HG03378 (cell line): ENCODE measurements at regions not wholly inside any gene's neighbourhood (a gene's known extent, or its start where the extent isn't known, plus 50 kb on each side); places are given as distances from the start of the nearest gene placed in this dataset.

Experiments
- ATAC-seq: cut with Tn5 transposase; IDR thresholded peaks from one replicate; pipeline ENCODE4 v1.9.1; 2021; ENCODE audit warnings: mild to moderate bottlenecking, moderate library complexity; ENCODE audit not compliant: unreplicated experiment

DNA sequence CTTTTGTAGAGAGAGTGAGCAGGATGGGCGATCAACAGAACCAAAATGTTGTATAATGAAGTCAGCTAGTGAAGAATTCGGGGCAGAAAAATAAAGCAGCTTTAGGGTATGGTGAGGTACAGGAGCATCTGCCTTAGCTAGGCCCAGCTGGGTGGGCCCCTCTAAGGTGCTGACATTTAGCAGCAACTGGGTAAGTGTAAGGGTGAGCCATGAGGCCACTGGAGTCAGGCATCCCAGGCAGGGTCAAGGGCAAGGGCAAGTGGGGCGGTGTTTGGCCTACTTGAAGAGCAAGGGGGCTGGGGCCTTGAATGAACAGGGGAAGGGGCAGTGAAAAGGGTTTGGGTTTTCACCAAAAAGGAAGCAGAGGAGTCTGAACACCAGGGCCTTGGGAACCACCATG, 583.6 kb downstream of the BCL11B start:
- no peak for ATAC-seq

DNA sequence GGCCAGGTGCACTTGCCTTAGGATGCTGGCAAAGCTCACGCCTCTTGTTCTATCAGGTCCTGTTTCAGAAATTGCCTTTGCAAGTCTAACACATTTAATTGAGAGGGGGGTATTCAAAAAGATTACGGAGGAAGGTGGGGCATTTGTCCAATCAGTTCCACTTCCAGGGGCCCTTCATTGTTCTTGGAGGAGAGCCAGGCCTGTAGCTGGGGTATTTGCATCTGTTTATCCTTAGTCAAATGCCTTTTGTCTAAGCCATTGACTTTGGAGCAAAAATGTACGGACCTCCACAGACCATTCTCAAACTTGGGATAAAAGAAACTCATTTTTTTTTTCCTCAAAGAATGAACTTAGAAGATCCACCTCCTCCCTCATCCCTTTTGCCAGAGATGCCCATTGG, 582.0 kb downstream of the BCL11B start:
- no peak for ATAC-seq

DNA sequence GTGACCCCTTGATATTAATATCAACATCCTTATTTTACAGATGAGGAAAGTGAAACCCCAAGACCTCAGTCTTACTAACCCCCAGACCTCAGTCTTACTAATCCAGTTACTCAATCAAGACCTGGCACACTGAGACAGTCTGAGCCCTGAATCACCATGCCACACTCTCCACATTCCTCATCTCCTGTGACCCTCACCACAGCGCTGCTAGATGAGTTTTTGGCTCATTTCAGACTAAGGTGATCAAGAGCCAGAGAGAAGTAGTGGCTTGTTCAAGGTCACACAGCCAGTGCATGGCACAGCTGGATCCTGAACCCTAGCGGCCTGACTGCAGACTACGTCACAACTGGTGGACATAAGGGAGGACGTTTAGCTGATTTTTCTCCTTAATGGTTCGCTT, 579.2 kb downstream of the BCL11B start:
- no peak for ATAC-seq

DNA sequence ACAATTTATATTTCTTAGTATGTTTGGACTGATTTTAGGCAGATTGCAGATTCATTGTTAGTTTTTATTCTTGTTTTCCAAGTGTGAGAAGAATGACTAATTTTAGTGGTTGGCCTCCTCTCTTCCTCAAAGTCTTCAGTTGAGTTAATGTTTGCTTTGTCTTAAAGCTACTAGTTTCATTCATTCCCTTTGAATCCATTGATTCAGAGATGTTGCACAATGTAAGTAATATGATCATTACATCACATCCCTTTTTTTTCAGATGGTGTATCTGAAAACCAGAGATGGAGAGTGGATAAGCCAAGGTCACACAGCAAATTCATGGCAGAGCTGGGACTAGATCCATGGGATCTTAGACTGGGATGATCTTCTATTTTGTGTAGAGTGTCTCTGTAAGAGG, 577.5 kb downstream of the BCL11B start:
- ATAC-seq = no peak

DNA sequence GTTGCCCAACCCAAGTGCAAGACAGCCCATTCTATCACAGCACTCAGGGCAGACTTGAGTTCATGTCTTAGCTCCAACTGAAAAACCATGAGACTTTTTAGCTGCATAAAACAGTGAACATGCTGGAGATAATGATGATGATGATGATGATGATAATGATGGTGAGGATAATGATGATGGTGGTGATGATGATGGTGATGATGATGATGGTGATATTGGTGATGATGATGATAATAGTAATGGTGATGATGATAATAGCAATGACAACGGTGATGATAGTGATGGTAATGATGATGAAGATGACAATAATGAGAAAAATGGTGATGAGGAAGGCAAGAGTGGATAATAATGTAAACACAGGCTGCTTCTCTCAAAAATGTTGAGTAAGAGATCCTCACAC, 576.2 kb downstream of the BCL11B start:
- ATAC-seq = no peak

DNA sequence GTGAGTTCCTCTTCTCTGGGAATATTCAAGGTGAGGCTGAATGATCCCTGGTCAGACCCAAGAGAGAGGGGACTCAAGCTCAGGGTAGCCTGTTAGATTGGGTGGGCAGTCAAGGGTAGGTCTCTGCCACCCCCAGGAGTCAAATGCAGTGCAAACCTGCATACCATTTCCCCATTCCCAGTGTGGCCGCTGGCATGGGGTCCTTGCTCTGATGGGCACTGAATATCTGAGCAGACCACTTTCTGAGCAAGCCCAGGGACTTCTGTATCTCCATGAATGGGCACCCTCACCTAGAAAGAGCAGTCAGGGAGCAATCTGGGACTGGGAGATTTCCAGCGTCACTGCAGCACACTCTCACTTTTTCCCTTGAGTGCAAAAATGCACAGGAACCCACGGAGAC, 573.7 kb downstream of the BCL11B start:
- no peak for ATAC-seq

DNA sequence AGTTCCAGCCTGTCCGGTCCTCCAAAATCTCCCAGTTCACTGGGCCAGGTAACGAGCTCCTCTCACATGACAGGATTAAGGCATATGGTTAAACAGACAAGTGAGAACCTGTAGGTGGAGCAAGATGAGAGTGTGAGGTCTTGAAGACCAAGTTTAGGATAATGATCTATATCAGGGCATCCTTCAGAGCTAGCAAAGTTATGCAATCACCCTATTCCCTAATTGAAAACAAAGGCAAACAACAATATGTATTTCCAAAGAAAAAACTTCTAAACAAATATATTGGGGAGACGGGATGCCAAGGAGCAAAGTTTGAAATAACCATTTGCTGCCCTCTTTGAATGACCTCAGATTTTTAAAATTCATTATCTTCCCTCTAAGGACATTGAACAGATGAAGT, 571.2 kb downstream of the BCL11B start:
- ATAC-seq = no peak

DNA sequence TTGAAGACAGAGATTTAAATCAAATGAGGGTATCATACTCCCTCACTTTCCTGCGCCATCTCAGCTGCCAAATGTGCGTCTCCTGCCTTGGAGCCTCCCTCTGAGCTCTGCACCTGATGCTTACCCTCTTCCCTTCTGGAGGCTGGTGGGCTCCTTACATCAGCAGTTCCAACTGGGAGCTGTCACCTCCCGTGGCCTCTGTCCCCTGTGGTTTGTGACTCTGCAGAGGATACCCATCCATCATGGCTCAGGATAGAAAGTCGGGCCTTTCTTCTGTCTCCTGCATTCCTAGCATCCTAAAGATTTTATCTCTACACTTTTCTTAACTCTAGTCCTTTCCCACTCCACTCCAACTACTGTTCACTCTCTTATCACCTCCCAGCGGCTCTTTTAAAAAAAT, 570.6 kb downstream of the BCL11B start:
- ATAC-seq = no peak

DNA sequence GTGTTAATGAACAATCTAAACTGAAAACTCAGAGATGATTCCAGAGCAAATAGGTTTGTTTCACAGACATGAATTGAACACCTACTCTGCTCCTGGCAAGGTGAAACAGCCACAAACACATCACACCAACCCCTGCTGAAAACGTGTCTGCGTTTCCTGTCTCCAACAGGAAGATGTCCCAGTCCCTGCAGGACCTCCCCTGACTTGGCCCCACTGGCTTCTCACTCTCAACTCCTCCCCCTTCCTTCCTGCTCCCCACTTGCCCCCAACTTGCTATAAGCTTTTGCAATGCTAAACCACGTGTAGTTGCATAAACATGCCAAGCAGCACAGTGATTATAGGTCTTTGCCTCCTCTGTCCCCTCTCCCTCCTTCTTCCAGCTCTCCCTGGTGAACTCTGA, 567.6 kb downstream of the BCL11B start:
- ATAC-seq = no peak

DNA sequence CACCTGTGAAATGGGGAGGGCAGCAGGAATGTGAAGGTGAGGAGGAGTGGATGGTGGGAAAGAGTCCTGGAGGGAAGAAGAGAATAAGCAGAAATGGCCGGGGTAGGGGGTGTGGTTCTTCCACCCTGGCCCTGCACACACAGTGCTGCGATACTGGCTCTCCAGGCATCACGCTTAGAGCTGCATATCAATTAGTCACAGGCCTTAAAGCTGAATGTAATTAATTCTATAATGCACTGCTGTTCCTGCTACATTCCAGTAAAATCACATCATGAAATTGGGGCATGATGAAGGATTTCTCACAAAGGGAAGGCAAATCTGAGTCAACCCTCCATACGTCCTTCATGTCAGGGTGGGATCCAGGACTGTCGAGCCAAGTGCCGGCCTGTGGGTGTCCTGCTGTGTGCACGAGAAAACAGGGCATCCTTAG, 566.1 kb downstream of the BCL11B start:
- ATAC-seq = no peak

DNA sequence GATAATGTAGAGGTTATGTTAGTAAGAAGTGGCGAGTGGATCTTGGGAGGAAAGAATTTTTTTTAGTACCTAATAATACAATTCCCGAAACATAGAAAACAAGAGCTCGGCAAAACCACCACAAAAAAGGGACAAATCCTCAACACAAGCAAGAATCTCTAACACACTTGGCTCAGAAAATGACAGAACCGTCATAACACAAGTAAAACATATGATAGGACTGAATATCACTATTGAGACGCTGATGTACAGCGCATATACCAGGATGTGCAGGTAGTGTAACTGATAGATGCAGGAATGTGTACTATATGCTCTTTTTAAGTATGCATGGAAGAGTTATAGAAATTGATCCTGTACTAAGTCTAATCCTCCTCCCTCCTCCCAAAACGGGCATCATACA, 564.5 kb downstream of the BCL11B start:
- no peak for ATAC-seq

DNA sequence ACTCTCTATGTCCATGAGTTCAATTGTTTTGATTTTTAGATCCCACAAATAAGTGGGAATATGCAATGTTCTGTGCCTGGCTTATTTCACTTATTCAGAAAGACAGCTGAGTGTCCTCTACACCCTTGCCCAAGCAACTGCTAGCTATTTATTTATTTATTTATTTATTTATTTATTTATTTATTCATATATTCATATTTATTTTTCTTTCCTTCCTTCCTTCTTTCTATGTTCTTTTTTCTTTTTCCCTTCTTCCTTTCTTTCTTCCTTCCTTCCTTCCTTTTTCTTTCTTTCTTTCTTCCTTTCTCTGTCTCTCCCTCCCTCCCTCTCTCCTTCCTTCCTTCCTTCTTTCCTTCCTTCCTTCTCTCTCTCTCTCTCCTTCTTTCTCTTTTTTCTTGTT, 563.4 kb downstream of the BCL11B start:
- ATAC-seq = no peak

DNA sequence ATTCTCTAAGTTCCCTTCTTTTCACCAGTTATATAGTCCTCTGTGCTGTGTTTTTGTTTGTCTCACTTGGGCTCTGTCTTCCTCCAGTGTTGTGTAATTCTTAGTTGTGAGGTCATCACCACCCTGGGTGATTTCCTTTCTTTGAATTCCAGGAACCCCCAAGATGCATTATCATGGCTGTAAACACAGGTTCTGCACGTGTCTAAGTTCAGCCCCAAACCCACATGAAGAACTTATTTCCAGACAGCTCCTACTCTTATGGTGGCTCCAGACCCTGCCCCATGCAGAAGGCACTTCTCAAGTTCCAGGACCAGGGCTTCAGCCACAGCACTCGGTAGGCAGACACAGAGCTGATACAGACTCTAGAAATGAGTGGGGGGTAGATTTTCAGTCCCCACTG, 560.5 kb downstream of the BCL11B start:
- no peak for ATAC-seq

DNA sequence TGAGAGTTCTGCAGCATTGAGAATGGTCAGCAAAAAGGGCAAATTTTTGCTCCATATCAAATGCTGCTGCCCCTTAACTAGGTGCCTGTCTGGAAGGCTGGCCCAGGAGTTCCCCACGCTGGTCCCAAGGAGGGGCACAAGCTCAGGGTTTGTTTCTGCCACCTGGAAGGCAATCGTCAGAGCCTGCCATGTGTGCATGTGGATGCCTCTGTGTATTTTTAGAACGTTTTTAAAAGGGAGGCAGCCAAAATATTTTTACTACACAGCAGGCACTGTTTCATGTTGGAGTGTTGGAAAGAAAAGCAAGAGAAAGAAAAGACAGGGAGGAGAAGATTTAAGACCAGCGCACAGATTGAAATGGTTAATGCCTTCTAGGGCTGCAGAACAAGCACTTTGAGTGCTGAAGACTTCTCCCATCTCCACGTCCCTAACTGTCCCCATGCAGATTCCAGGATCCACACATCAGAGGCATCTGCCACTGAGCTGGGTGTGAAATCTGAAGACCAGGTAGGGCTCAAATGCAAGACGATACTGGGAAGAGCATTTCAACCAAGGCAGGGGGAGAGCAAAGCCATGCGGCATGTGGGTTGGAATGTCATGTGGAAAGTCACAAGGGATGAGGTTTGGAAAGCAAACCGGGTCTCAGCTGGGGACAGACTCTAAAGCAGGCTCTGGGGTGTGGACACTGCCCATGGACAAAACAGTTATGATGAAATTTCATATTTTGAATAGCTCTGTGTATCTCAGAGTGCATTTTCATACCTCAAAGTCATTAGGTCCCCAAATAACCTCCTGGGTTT, 557.2 kb downstream of the BCL11B start:
- ATAC-seq = no peak

DNA sequence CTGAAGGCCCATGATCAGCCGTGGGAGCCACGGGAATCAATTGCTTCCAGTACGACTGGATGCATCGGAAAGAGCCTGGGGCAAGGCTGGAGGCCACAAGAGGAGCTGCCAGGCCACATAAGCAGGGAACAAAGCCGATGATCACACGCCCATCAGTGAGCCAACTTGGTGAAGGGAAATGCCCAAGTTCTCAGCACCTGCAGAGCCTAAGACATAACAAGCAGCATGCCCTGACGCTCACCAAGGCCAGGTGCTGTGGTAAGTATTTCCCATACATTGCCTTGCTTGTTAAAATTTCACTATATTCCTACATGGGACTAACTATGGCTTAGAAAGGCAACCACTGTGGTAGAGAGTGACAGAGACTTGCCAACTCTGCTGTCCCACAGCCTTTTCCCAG, 555.9 kb downstream of the BCL11B start:
- no peak for ATAC-seq

DNA sequence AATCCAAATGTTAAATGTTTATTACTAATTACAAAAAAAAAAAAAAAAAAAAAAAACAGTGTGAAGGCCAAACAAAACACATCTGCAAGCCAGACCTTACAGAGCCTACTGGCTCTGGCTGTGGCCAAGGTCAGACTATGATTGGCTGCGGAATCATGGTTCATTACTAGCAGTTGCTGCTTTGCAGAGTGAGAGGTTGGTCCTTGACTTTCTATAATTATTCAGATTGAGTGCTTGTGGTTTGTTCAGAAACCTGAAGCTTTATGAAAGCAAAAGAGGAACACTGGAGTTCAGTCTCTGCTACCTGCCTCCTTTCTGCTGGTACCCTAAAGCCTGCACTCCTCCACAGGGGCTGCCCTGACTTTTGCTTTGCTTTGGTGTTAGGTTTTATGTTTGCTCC, 550.9 kb downstream of the BCL11B start:
- ATAC-seq = no peak

DNA sequence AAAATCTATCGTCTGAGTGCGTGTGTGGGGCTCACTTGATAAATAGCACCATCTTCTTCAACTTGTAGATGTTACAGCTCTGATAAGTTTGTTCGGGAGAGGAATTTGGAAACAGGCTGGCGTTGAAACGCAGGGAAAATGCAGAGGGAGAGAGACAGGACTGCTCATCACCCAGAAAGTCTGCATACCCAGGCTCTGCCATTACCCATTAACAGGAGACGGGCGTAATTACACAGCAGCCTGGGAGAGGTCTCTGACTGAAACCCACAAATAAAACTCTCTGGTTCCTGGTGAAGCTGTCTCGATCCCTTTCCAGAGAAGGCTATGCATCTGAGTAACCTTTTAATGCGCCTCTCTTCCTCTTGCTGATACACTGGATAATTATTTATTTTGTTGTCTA, 547.3 kb downstream of the BCL11B start:
- no peak for ATAC-seq

DNA sequence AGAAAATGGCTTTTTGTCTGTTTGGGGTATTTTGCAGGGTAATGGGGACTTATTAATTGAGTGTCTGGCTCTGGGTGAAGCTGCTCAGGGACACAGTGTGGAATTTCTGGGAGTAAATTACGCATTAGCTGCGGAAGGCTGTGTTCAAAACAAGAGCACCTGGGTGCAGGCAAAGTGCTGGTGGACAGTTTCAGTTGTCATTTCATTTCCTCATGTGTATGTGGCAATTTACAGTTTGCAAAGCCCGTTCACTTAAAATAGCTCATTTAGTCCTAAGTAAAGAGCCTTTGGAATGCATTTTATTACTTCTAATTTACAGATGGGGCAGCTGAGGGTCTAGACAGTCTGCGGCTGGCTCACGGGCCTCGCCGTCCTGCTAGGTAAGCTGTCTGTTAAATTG, 546.8 kb downstream of the BCL11B start:
- ATAC-seq = no peak

DNA sequence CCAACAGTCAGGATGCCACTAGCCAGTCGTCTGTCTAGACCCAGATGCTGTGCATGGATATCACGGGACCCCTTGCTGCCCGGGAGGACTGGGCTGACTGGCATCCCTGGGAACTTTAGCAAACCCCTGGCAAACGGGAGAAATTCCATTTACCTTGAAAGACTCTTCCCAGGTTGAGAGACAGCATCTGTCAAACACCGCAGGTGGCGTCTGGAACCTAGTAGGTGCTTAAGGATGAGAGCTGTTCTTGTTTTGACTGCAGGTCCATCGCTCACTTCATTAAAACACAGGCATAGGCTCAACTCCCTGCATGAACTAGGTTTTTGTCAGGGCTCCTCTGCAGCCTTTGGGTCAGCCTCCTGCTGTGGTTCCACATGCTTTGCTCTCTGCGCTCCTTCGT, 546.3 kb downstream of the BCL11B start:
- ATAC-seq = no peak

DNA sequence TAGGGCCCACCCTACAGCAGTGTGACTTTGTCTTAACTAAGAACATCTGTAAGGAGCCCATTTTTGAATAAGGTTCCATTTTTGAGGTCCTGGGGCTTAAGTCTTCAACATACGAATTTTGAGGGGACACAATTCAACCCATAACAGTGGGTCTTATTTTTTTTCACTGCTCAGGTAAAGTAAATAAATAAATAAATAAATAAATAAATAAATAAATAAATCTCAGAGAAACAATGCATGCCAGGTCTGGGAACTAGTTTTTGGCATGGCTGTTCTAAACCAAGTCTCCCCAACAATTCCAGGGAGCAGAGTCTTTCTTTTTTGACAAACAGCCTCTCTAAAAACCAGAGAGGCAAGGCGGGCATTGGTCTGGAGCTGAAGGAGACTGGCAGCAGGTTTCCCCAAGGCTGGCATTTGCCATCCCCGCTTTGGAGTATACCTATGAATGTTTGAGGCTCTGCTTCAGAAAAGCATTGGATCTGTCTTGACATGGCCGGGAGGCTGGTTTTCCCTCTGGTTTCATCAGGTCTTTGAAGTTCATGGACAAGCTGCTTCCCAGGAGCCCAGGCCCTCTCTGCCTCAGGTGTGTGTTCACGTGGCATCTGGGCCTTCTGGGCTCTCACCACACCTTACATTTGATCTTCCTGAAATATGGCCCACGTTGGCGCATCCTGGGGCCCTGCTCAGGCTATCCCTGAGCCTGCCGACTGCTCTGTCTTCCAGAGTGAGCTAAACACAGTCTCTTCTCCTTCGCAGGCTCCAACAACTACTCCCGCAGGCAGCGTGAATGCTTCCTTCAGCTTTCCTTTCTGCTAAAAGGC, 545.2 kb downstream of the BCL11B start:
- no peak for ATAC-seq

DNA sequence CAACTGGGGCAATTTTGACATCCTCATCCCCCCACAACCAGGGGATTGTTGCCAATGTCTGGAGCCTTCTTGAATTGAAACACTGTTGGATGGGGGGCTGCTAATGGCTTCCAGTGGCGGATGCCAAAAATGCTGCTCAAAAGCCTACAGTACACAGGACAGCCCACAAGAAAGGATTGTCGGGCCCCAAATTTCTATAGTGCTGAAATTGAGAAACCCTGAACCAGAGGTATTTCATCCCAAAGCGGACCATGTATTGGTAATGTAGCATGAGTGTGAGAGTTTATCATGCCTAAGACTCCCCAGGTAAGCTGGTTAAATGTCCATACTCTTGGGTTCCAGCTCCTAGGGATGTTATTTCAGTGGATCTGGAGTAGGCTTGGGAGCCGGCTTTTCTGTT, 544.0 kb downstream of the BCL11B start:
- ATAC-seq = no peak

DNA sequence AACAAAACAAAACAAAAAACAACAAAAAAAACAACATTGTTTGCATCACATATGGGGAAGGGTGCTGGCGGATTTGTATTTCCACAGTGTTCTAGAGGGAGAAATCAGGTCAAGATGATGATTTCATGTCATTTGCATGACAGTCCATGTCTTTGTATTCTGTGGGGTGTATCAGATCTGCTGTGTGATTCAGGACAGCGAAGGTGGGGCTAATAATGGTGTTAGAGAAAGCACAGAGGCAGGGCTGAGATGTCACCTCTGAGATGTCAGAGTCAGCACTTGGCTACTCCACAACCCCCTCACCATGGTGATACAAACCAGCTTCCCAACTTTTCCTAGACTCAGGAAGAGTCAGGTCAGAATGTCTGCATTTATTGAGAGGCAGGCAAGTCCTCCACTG, 543.2 kb downstream of the BCL11B start:
- ATAC-seq = no peak
